Stomach (tissue), 4 donors: ENCODE measurements at regions not wholly inside any gene's neighbourhood (a gene's known extent, or its start where the extent isn't known, plus 50 kb on each side); places are given as distances from the start of the nearest gene placed in this dataset.

Source experiments
- CTCF ChIP-seq, 7 experiments: fragments of 450-650 bp in 4 of 7; fragments of 200-600 bp in 3 of 7; sonication (generic) in 3 of 7; IDR thresholded peaks; one replicate each; pipeline ENCODE4 v1.5.1; 2016 to 2019; ENCODE audit warnings: antibody characterized with exemption in 7 of 7, control low read depth in 2 of 7, mild to moderate bottlenecking in 1 of 7
- EP300 ChIP-seq: sonication (generic); formaldehyde crosslinking; IDR thresholded peaks from one replicate; pipeline ENCODE4 v1.6.1; 2017; ENCODE audit warnings: antibody characterized with exemption
- POLR2A ChIP-seq, 4 donors: fragments of 450-650 bp; IDR thresholded peaks; one replicate each; pipeline ENCODE4 v1.6.1; 2016; ENCODE audit warnings: antibody characterized with exemption in 4 of 4, control low read depth in 2 of 4, mild to moderate bottlenecking in 1 of 4, moderate library complexity in 1 of 4

DNA sequence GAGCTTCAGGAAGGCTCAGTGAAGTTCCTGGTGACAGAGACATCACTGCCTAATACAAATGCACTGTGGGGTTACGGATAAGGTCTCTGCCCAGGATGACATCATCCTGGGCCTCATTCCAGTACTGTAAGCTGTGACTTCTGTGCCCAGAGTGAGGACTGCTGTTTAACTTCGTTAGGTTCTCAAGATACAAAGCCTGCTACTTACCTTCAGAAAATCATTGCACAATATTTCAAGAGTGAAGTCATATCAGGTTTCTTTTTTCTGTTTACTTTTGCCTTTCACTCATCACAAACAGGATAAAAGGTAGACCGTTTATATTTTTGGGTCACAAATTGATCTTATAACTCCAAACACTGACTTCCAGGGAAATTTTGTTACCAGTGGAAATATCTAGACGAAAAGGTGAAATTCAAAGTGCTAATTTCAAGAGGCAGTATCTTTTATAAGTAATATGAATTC lies 241.2 kb downstream of the PIK3R1 start:
- TF ChIP-seq CTCF (IDR thresholded peaks at IDR 0.05) (no peak), EP300 (no peak), POLR2A (IDR thresholded peaks at IDR 0.05) (no peak)
